Activated CD8-positive, alpha-beta T cell treated with anti-CD3 and anti-CD28 coated beads for 36 hours (primary cell): ENCODE measurements at regions not wholly inside any gene's neighbourhood (a gene's known extent, or its start where the extent isn't known, plus 50 kb on each side); places are given as distances from the start of the nearest gene placed in this dataset.

ENCODE experiments used
- ATAC-seq: fragments of 200-7000 bp; cut with Tn5 transposase; one replicate; pipeline ENCODE4 v1.10.0; 2021; ENCODE audit warnings: mild to moderate bottlenecking, moderate library complexity
- CTCF ChIA-PET: fragments of 350-600 bp; sonication (Branson Sonifier 250); formaldehyde crosslinking; loops from one replicate; lab custom pipeline; 2021; ENCODE audit warnings: antibody characterized with exemption; lab: Charles Lee
- POLR2A ChIA-PET: fragments of 350-600 bp; sonication (Branson Sonifier 250); formaldehyde crosslinking; loops from one replicate; lab custom pipeline; 2021; ENCODE audit warnings: antibody characterized with exemption; lab: Charles Lee
- DNase-seq: peaks from one replicate; pipeline ENCODE4 v3.0.0-alpha.2; 2020
- H3K27ac Mint-ChIP-seq: one replicate; pipeline ENCODE4 v1.8.0; 2021; ENCODE audit warnings: mild to moderate bottlenecking, mixed read lengths
- H3K27me3 Mint-ChIP-seq: one replicate; pipeline ENCODE4 v1.8.0; 2021; ENCODE audit warnings: mixed read lengths
- H3K36me3 Mint-ChIP-seq: one replicate; pipeline ENCODE4 v1.8.0; 2021; ENCODE audit warnings: low read depth, mixed read lengths
- H3K4me1 Mint-ChIP-seq: one replicate; pipeline ENCODE4 v1.8.0; 2021; ENCODE audit warnings: low read depth, mixed read lengths
- H3K4me3 Mint-ChIP-seq: one replicate; pipeline ENCODE4 v1.8.0; 2021; ENCODE audit warnings: mild to moderate bottlenecking, moderate library complexity, mixed read lengths
- H3K9me3 Mint-ChIP-seq: one replicate; pipeline ENCODE4 v1.8.0; 2021; ENCODE audit warnings: mixed read lengths
- intact Hi-C: fragments of 100-400 bp; cut with micrococcal nuclease; formaldehyde crosslinking; loops from one replicate; pipeline ENCODE4 v1.10.0; 2022
- TF ChIP-seq, protein P1 (sequence below): fragments of 200-600 bp; IDR thresholded peaks from one replicate; pipeline ENCODE4 v1.8.0; 2022; ENCODE audit warnings: antibody characterized with exemption, mild to moderate bottlenecking

DNA sequence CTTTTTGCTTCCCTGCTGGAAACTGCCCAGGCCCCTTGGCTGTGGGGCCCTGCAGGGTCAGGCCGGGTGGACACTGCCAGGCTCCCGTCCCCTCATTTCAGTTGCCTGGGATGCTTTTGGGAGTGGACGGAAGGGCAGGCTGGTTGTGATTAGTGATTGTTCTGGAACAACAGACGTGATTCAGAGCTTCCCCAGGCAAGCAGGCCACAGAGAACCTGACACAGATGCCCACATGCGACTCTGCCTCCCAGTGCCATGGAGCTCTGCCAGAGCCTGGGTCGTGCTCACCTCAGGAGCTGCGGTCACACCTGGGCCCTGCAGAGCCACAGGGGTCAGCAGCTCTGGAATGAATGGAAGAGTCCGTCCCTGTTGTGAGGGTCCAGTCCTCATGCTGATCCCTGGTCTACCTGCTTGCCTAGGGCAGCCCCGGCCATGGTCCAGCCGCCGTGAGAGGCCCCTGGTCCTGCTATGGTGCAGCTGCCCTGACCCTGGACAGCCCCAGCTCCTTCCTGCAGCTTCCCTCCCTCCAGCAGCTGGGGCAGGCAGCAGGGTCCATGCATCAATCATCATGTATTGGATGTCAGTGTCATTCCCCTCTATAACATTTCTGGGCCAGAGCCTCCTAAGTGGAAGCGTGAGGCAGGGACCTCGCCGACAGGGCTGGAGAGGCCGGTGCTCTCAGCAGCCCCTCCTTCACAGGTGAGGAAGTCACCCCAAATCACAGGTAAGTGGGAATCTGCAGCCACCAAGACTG, 518.6 kb upstream of the MYT1L start:
- TF ChIP-seq, protein P1, sequence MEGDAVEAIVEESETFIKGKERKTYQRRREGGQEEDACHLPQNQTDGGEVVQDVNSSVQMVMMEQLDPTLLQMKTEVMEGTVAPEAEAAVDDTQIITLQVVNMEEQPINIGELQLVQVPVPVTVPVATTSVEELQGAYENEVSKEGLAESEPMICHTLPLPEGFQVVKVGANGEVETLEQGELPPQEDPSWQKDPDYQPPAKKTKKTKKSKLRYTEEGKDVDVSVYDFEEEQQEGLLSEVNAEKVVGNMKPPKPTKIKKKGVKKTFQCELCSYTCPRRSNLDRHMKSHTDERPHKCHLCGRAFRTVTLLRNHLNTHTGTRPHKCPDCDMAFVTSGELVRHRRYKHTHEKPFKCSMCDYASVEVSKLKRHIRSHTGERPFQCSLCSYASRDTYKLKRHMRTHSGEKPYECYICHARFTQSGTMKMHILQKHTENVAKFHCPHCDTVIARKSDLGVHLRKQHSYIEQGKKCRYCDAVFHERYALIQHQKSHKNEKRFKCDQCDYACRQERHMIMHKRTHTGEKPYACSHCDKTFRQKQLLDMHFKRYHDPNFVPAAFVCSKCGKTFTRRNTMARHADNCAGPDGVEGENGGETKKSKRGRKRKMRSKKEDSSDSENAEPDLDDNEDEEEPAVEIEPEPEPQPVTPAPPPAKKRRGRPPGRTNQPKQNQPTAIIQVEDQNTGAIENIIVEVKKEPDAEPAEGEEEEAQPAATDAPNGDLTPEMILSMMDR: no peak
- no peak for DNase-seq
- intact Hi-C loops: no loop called here
- Mint-ChIP-seq H3K9me3 (no peaks in the 10 kb centered on the region), H3K4me1 (no peaks in the 10 kb centered on the region), H3K4me3 (no peak overlapping the region), H3K36me3 (no peaks in the 10 kb centered on the region), H3K27me3 (no peaks in the 10 kb centered on the region), H3K27ac (no peak overlapping the region)
- ATAC-seq: no peak
- CTCF ChIA-PET: no interaction called here
- POLR2A ChIA-PET: no interaction called here

DNA sequence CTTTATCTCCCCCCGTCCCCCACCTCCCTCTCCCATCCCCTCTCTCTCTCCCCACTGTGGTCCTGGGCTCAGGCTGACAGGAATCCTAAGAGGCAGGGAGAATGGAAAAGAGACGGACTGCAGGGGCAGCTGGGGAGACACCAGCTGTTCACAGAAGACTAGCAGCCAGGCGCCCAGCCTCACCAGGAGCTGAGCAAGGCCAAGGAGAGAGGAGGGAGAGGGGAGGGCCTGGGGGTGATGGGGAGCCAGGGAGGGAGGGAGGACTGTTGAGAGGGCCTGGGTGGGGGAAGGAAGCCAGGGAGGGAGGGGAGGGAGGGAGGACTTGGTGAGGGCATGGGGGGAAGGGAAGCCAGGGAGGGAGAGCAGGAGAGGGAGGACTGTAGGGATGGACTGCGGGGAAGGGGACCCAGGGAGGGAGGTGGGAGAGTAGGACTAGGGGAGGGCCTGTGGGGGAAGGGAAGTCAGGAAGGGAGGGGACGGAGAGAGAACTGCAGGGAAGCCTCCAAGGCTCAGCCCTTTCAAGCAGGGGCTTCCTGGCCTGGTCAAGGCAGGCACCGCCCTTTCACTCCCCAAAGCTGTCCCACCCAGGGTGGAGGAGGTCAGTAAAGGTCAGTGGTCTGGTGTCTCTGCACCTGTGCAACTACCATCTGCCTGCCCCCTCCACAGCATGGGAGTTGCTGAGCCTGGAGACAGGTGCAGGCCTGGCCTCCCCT, 517.7 kb upstream of the MYT1L start:
- DNase-seq (no peak), ATAC-seq (no peak)
- H3K36me3 Mint-ChIP-seq: no peaks in the 10 kb centered on the region
- TF ChIP-seq, protein P1: no peak
- H3K9me3 Mint-ChIP-seq: no peaks in the 10 kb centered on the region
- H3K27me3 Mint-ChIP-seq: no peaks in the 10 kb centered on the region
- no peak overlapping the region for H3K4me3 Mint-ChIP-seq
- H3K4me1 Mint-ChIP-seq: no peaks in the 10 kb centered on the region
- ChIA-PET POLR2A (no interaction called here), CTCF (no interaction called here)
- intact Hi-C loops: no loop called here
- no peak overlapping the region for H3K27ac Mint-ChIP-seq

GRCh38 chr2:2848198-2848597, 517.1 kb upstream of the MYT1L start:
- ChIA-PET CTCF (no interaction called here), POLR2A (no interaction called here)
- TF ChIP-seq, protein P1: no peak
- DNase-seq (no peak), ATAC-seq (no peak)
- Mint-ChIP-seq H3K27ac (no peak overlapping the region), H3K27me3 (no peaks in the 10 kb centered on the region), H3K4me3 (no peak overlapping the region), H3K4me1 (no peaks in the 10 kb centered on the region), H3K9me3 (no peaks in the 10 kb centered on the region), H3K36me3 (no peaks in the 10 kb centered on the region)
- intact Hi-C loops: no loop called here

GRCh38 chr2:2847209-2847676, 516.2 kb upstream of the MYT1L start:
- ATAC-seq: no peak
- no peak overlapping the region for H3K4me3 Mint-ChIP-seq
- no peaks in the 10 kb centered on the region for H3K4me1 Mint-ChIP-seq
- CTCF ChIA-PET: no interaction called here
- DNase-seq: no peak
- H3K27me3 Mint-ChIP-seq: no peaks in the 10 kb centered on the region
- TF ChIP-seq, protein P1: no peak
- no peaks in the 10 kb centered on the region for H3K36me3 Mint-ChIP-seq
- no peaks in the 10 kb centered on the region for H3K9me3 Mint-ChIP-seq
- intact Hi-C loops: no loop called here
- POLR2A ChIA-PET: no interaction called here
- no peak overlapping the region for H3K27ac Mint-ChIP-seq
